Breast epithelium (tissue), 3 donors: ENCODE measurements at regions not wholly inside any gene's neighbourhood (a gene's known extent, or its start where the extent isn't known, plus 50 kb on each side); places are given as distances from the start of the nearest gene placed in this dataset.

ENCODE experiments used
- POLR2A ChIP-seq: fragments of 450-650 bp; IDR thresholded peaks from one replicate; pipeline ENCODE4 v1.6.1; 2016; ENCODE audit warnings: antibody characterized with exemption, mild to moderate bottlenecking, moderate library complexity
- TF ChIP-seq, protein P1 (sequence below), 3 donors: fragments of 450-650 bp; IDR thresholded peaks; one replicate each; pipeline ENCODE4 v1.5.1; 2016 to 2017; ENCODE audit warnings: antibody characterized with exemption in 3 of 3, mild to moderate bottlenecking in 3 of 3, moderate library complexity in 3 of 3

GRCh38 chr5:96248131-96248530, 184.9 kb downstream of the PCSK1 start:
- TF ChIP-seq, protein P1, sequence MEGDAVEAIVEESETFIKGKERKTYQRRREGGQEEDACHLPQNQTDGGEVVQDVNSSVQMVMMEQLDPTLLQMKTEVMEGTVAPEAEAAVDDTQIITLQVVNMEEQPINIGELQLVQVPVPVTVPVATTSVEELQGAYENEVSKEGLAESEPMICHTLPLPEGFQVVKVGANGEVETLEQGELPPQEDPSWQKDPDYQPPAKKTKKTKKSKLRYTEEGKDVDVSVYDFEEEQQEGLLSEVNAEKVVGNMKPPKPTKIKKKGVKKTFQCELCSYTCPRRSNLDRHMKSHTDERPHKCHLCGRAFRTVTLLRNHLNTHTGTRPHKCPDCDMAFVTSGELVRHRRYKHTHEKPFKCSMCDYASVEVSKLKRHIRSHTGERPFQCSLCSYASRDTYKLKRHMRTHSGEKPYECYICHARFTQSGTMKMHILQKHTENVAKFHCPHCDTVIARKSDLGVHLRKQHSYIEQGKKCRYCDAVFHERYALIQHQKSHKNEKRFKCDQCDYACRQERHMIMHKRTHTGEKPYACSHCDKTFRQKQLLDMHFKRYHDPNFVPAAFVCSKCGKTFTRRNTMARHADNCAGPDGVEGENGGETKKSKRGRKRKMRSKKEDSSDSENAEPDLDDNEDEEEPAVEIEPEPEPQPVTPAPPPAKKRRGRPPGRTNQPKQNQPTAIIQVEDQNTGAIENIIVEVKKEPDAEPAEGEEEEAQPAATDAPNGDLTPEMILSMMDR (IDR thresholded peaks at IDR 0.05) = no peak
- no peak for TF ChIP-seq POLR2A
